ENCODE measurements at regions not wholly inside any gene's neighbourhood (a gene's known extent, or its start where the extent isn't known, plus 50 kb on each side); places are given as distances from the start of the nearest gene placed in this dataset.

GRCh38 chr11:57883630-57884029 is 122.0 kb downstream of the CTNND1 start:
- Histone ChIP-seq H4K20me1 (replicated peaks; ENCODE audit: control insufficient read depth, extremely low read depth, insufficient read depth, low read length) (no peaks in the 10 kb centered on the region), H3K4me3 (replicated peaks in 1 of 3; ENCODE audit: insufficient read depth in 1 of 3, low read depth in 1 of 3, low read length in 3 of 3) (no peak overlapping the region), H3K27ac (ENCODE audit: insufficient read depth, low read depth, low read length) (no peak overlapping the region), H3K4me2 (ENCODE audit: insufficient read depth, low read length) (no peak overlapping the region), H3K9me3 (replicated peaks; ENCODE audit: control insufficient read depth, insufficient read depth, low read length) (no peaks in the 10 kb centered on the region), H3K79me2 (ENCODE audit: control insufficient read depth, insufficient read depth, low read length) (no peaks in the 10 kb centered on the region), H2AFZ (ENCODE audit: low read depth, low read length) (no peak overlapping the region), H3K9ac (replicated peaks; ENCODE audit: extremely low read depth, insufficient read depth, low read length) (no peak overlapping the region), H3K36me3 (ENCODE audit: control insufficient read depth in 2 of 2, extremely low read depth in 1 of 2, insufficient read depth in 2 of 2, low read length in 2 of 2) (no peaks in the 10 kb centered on the region), H3K9me1 (replicated peaks; ENCODE audit: control insufficient read depth, extremely low read depth, insufficient read depth, low read length) (no peaks in the 10 kb centered on the region), H3K4me1 (ENCODE audit: control insufficient read depth, extremely low read depth, insufficient read depth, low read length) (no peaks in the 10 kb centered on the region), H3K27me3 (ENCODE audit: control insufficient read depth in 2 of 2, insufficient read depth in 2 of 2, low read length in 2 of 2) (no peaks in the 10 kb centered on the region)
- dilution Hi-C loops (cut with MboI; ENCODE audit: extremely low pct_ligation_motif_present, low sequenced_read_pairs), result no loop called here
- intact Hi-C loops (cut with micrococcal nuclease), result no loop called here
- CTCF ChIA-PET, result no interaction called here
- no peak for TF ChIP-seq CTCF (IDR thresholded peaks at IDR 0.05; ENCODE audit: extremely low read depth in 1 of 2, insufficient read depth in 1 of 2, low read depth in 1 of 2, low read length in 2 of 2)
- TF ChIP-seq FOS (IDR thresholded peaks at IDR 0.05; ENCODE audit: borderline replicate concordance, insufficient read depth, low read length), result no peak
- TF ChIP-seq MYC (IDR thresholded peaks at IDR 0.05; ENCODE audit: low read depth, low read length), result no peak
- no peak for TF ChIP-seq GATA2 (IDR thresholded peaks at IDR 0.05; ENCODE audit: insufficient read depth, insufficient read length, low read depth, low read length)
- no peak for TF ChIP-seq MAX (IDR thresholded peaks at IDR 0.05; ENCODE audit: insufficient read depth, insufficient read length)
- no peak for TF ChIP-seq EZH2 (IDR thresholded peaks at IDR 0.05; ENCODE audit: borderline replicate concordance, low read depth, low read length, severe bottlenecking)
- no peak for TF ChIP-seq POLR2A (IDR thresholded peaks at IDR 0.05; ENCODE audit: low read depth, low read length)
- TF ChIP-seq JUN (IDR thresholded peaks at IDR 0.05; ENCODE audit: borderline replicate concordance, insufficient read depth, insufficient read length, low read depth), result no peak
- no peak for TF ChIP-seq POLR2AphosphoS5 (IDR thresholded peaks at IDR 0.05; ENCODE audit: insufficient read depth, low read depth, low read length)
- POLR2A ChIA-PET, result no interaction called here
- no TSS peak for BruUV-seq (replicated peaks)
- FAIRE-seq (no peak), DNase-seq (ENCODE audit: low read depth, low spot score) (no peak)
